GM18517 (cell line): ENCODE measurements at regions not wholly inside any gene's neighbourhood (a gene's known extent, or its start where the extent isn't known, plus 50 kb on each side); places are given as distances from the start of the nearest gene placed in this dataset.

Source experiments
- ATAC-seq: cut with Tn5 transposase; IDR thresholded peaks from one replicate; pipeline ENCODE4 v1.9.1; 2021; ENCODE audit warnings: mild to moderate bottlenecking, moderate library complexity; ENCODE audit not compliant: unreplicated experiment

DNA sequence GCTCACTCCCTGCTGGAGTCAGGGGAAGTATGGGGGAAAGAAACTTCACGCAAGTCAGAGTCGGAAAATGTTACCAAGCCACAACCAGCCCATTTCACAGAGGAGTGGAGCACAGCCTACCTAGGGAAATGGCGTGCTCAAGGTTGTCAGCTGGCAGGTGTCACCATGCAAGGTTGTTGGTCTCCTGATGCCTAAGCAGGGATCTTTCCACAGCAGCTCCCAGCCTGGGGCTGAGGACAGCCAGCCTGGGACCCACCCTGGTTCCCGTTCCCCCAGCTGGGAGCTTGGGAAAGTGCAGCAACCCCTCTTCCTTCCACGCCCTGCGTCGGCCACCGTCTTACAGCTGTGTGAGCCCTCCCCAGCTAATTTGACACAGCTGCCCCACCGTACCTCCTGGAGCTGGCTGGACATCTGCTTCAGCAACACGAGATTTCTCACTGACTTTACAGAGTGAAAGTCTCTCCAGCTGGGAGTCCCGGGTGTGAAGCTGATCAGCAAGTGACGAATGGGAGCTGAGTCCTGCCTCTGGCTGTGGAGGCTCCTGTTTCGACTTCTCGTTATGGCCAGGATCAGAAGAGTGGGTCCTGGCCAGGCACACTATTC lies 224.6 kb upstream of the RAB4A start:
- no peak for ATAC-seq

DNA sequence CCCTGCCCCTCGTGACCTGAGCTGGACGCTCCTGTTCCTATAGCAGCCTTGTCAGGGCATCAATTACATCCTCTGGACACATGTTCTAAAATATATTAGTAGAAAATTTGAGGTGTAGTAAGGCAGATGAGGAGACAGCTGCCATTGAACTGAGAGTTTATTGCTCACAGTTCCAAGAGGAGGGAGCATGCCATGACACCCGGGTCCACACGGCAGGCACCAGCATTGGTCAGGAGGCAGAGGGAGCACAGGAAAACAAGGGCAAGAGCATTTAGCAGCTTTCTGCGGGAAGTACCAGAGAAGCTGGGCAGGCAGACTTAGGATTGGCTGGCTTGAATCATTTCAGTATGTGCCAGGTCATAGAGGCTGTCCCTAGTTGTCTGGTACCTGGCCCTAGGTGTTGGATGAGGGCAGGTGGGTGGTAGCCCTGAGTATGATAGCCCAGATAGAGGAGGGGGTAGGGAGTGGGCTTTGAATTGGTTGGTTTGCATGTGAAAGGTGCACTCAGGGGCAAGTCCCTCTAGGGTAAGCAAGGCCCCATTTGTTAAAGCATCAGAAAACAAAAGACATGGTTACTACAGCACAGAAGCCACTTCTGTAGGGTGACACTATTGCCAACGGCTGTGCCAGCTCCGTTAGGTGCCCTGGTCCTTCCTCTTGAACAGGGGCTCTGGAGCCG lies 223.6 kb upstream of the RAB4A start:
- no peak for ATAC-seq

DNA sequence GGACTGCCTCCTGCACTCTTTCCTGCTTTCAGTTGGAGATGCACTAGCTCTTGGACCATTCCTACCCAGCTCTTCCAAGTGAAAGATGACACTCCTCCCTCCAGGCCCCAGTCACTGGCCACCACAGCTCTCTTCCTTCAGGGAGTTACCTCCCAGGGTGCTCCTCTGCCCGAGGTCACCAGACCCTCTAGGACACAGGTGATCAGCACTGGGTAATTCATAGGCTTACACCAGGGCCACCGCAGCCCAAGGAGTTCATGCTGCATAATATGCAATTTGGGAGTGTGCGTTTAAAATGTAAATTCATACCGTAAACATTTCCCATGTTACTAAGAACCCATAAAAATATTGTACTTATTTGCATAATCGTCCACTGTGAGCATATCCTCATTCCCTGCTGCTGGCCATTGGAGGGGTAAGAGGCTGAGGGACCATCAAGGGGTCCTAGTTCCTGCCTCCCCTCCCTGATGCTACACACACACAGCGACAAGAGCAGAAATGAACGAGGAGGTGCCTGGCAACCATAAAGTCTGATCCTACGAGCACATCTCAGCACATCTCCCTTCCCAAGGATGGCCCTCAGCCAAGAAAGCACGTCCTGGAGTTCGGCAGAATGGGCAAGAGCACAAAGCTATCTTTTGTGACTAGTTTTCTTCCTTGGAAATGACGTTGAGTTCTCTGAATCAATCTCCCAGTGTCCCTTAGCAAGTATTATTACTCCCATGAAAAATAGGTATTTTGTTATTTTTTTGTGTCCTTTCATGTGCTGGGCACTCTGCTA lies 222.9 kb upstream of the RAB4A start:
- ATAC-seq = no peak

DNA sequence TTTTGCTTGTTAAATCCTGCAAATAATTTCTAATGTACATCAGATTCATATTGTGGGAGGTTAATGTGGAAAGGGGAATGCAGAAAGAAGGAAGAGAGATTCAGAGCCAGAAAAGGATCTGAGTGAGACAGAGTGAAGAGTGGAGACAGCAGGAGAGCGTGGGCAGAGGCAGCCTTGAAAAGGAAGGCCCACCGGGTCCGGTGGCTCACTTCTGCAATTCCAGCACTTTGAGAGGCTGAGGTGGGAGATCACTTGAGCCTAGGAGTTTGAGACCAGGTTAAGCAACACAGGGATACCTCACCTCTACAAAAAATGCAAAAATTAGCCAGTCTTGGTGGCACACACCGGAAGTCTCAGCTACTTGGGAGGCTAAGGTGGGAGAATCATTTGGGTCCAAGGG lies 222.0 kb upstream of the RAB4A start:
- no peak for ATAC-seq

DNA sequence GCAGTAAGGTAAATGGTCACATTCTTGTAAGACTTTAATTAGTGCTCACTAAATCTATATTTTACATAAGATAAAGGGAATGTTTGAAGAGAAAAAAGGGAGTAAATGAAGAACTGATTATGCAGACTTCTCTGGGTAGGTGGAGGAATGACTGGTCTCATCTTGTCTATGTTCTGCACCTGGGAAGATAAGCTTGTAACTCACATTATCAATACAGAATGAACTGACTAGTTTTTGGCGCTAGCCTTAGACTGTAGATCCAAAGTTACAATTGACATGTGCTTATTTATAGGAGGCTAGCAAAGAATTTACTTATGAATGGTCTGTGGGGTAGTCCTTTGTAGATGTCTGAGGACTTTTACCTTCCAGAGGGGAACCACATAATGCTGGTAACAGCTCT lies 214.9 kb upstream of the RAB4A start:
- no peak for ATAC-seq

DNA sequence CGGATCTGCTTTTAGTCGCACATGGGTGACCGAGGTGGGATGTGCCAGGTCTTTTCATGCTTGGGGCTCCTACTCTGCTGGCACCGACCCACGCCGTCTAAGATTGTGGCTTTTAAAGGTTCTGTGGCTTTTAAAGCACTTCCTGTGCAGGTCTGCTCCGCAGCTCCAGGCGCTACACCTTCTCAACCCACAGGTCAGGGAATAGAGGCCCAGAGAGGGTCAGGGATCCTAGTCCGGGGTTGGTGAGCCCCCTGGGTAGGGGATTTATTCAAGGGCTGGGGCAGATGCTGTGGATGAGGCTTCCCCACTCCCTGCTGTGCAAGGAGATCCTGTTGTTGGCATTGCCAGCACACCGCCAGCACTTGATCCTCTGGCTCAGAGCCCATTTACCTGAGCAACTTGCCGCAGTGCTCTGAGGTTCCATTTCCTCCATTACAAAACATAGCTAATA lies 212.8 kb upstream of the RAB4A start:
- no peak for ATAC-seq

DNA sequence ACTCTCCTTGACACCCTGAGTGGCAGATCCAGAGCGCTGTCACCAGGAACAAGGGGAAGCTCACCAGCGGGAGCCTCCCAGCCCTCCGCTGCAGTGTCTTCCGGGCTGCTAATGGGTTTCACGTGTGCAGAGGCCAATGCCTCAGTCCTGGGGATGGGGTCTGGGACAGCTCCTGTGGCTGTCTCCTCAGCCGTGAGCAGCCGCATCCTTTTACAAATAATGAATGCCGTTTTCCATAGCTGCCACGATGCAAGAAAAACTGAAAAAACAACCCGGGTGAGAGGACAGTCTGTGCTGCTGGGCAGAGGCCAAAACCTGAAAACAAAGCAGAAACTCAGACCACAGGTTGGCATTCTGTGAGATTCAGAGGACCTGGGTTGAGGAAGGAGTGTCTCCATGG lies 212.2 kb upstream of the RAB4A start:
- ATAC-seq = no peak

DNA sequence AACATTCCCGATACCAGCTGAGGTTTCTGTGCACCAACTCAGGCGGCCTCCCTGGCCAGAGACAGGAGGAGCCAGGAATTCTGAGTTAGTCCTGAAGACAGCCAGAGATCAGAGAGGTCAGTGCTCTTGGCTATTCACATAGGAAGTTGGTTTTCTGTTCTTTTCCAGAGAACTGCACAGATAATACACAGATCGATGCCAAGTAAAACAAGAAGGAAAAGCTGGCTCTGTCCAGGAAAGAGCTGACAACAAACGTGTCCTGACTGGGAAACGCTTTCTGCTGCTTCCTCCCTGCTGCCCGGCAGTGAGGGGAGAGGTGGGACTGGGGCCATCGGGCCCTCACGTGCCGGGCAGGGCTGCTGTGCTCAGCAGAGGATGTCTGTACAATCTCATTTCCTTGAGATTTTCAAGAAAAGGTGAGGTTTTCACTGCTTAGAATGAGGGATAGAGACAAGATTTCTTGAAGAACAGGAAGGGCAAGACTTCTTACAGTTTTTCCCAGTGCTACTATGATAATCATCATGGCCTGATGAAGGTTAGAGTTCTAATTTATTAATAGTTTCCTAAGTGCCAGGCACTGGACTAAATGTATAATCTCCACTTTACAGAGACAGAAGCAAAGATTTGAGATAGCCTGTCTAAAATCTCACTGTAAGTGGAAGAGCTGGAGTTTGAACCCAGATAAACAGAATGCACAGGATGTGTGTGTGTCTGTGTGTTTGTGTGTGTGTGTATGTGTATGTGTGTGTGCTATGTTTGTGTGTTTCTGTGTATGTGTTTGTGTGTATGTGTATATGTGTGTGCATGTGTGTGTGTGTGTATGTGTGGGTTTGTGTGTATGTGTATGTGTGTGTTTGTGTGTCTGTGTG lies 211.0 kb upstream of the RAB4A start:
- ATAC-seq = no peak

DNA sequence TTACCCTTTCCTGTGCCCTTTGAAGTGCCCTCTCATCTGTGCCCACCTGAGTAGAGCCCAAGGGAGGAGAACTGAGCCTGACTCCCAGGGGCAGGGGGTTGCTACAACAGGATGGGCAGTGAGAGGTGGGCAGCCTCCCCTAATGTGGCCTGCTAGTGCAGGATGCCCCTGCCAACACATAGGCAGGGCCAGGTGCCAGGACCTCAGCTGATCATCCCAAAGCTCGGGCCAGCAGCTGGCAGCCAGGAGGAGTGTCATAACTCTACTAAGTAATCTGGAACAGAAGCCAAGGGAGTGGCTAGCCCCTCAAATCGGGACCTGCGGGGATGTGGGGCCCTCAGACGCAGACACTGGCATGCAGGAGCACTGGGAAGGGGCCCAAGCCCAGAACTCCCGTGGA lies 208.8 kb upstream of the RAB4A start:
- ATAC-seq = no peak

DNA sequence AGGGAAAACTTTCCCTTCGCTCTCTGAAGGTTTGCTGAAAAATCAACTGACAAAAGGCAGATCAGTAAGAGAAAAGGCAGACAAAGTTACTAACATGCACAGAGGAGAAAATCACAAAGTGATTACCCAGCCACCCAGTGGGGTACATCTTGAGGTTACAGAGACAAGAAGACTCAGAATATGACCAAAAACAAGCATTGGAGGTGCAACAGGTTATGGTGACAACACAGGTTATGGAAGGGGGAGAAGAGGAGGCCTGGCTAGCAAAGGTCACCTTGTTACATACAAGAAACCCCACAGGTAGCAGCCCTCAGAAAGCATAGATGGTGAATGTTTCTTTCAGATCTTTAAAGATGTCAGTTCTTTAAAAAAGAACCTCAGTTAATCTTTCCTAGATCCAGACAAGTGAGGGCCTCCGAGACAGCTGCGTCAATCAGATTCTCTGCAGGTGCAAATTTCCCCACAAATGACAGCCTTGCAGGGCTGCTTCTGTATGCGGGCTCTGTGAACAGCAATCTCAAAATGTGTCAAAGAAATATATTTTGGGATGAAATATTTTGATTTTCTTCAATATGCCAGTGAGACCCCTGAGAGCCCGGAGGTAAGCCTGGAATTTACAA lies 207.6 kb upstream of the RAB4A start:
- no peak for ATAC-seq

DNA sequence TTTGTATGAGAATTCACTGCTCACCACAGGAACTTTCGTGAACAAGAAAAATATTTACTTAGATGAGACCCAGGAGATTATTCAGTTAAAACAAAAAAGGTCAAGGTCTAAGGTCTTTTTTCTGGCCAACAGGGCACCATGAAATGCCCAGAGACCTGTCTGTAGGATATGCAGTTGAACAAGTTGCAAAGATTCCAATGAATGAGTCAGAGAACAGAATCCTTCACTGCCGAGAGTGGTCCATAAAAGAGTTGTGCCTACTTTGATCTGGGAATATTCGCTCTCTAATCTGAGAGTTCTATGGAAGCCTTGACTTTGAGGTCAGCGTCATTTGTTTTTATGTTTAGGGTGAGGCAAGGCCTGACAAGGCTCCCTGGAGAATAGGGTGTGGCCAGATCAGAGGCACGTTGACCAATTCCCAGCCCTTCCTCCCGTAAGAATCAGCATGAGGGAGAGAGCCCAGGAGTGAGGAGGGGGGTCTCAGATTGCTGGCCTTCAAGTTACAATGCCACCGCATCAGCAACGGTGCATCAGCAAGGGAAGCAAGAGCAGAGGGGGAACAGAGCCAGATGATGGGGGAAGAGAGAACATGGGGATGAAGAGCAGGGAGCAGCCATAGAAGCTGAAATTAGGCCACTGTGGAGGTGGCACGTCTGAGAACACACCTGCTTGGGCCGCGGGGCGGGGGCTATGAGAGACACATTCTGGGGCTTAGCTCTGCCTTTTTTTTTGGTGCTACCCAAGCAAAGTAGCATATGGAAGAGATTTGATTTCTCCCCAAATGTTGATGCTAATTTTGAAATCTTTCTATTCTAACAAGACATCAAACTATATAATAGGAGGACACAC lies 206.4 kb upstream of the RAB4A start:
- no peak for ATAC-seq

DNA sequence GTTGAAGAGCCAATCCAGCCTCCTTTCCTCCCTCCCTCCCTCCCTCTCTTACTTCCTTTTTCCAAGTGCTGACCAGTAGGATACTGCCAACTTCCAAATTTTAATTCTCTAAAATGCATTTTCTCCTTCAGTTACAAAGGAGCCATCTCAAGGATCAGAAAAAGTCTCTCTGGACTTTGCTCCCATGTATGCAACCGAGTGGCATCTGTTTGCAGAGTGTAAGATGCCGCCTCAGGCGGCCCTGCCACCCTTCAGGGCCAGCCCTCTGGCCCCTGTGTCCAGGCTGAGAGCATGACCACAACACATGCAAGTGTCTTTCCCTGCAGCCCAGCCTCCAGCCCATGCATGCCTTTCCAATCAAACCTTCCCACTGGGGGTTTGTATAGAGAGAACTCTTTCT lies 205.3 kb upstream of the RAB4A start:
- ATAC-seq = no peak

DNA sequence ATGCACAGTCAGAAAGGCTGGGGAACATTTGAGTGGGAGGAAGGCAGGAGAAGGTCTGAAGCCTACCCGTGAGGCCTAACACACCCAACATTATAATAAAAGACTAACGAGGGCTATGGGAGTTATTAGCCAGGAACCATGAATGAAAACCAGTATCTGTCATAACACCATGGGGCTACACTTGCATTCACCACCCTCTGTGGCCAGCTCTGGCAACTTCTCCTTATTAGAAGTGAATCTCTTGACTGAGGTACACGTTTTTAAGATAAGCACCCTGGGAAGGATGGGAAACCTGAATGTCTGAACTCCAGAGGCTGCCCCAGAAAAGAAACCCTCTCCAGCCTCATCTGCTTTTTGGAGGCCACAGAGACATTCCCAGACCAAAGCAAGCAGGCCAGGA lies 204.3 kb upstream of the RAB4A start:
- ATAC-seq = no peak

DNA sequence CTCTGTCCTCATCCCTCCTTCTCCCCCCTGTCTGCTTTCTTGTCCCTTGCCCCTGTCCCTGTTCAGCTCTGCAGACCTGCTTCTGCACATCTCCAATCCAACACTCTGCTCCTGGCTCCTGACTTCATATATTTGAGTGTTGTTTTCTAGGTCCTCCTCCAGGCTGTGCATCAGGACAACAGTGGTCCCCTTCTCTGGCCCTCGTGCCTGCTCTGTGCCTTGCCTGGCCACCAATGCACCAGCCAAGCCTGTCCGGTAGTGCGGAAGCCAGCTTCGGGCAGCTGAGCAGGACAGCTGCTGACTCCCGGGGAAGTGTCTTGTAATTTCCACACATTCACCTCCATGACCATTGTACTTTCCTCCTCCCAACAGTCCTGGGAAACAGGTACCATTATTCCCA lies 203.4 kb upstream of the RAB4A start:
- no peak for ATAC-seq

DNA sequence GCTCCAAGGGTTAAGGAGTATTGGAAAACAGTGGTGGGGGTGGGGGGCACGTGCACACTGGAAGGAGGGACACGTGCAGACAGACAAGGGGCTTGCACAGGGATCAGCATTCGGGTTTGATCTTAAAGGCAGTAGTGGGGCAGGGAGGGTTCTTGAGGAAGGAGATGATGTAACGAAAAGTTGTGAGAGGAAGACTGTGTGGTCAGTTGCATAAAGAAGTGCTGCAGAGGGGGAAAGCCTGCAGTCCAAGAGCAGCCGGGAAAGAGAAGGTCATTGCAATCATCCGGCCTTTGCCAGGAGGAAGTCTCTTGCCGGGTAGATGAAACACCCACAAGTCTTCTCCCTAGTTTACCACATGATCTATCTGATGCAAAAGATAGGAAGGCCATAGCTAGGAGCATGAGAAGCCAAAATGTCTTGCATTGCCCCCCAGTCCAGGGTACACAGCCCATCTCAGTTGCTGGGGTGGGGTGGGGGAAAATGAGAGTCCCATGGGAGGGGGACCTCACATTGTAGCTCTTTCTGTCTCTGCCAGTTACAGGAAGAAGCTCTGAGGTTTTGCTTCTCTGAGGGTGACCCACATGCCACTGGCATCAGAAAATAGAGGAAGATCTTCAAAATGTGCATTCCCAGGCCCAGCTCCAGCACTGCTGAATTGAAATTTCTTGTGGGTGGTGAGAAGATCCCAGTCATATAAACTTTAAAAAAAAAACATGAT lies 202.5 kb upstream of the RAB4A start:
- ATAC-seq = no peak

DNA sequence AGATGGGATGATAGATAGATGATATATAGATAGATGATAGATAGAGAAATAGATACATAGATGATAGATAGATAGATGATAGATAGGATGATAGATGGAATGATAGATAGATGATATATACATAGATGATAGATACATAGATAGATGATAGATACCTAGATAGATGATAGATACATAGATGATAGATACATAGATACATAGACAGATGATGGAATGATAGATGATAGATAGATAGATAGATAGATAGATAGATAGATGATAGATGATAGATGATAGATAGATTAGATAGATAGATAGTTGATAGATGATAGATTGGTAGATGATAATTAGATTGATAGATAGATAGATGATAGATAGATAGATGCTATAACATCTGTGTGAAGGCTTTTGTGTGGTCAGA lies 201.7 kb upstream of the RAB4A start:
- no peak for ATAC-seq

DNA sequence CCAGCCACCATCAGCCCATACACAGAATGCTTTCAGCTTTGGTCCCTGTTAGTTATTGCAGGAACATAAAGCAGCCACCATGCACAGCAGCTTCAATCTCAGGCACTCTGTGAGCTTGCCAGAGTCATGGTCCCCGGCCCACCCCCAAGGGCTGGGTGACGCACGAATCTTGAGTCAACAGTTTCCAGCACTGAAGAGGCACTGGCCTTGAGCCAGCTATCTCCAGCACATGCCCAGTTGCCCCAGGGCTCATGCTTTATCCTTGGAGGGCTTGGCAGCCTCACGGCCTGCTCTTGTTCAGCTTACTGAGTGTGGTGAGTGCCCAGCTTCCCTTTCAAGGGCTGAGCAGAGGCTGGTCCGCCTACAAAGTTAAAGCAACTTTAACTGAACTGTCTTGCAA lies 200.7 kb upstream of the RAB4A start:
- no peak for ATAC-seq

DNA sequence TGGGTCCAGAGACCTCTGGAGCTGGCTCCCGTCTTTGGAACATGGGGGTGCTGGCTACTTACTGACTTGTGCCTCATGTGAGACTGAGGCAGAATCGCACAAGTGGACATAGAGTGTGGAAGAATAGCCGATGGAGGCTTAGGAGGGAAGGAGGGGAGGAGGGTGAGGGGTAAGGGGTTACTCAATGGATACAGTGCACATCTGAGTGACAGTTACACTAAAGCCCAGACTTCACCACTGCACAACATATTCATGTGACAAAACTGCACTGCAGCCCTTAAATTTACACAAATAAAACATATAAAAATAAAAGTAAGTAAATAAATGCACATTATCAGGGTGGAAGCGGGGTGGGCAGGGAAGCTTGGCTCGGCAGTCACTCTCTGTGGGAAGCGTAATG lies 197.7 kb upstream of the RAB4A start:
- ATAC-seq = no peak

DNA sequence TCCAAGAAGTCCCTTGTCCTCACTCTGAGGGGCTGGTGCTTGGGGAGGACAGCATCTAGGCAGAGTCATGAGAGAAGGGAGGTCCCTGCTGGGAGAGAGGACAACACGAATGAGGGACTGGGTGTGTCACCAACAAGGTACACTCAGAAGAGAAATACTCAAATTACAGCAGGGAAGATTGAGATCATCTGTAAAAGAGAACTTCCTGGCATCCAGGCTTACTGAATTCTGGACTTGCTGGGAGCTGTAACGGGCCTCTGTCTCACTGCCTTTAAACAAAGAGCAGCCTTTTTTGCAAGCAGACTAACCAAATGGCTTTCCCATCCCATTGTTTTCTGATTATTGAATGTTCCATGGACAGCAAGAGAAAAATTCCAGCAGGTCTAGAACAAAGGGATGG lies 195.7 kb upstream of the RAB4A start:
- no peak for ATAC-seq
